ENCODE measurements at regions not wholly inside any gene's neighbourhood (a gene's known extent, or its start where the extent isn't known, plus 50 kb on each side); places are given as distances from the start of the nearest gene placed in this dataset.

GRCh38 chr7:70846208-70846607 is 285.7 kb upstream of the GALNT17 start:
- H3K9me3 ChIP-seq = peaks cover 0 to 4% of the 10 kb centered on the region in 2 donors
- no peak overlapping the region for H3K27ac ChIP-seq
- H3K36me3 ChIP-seq = no peaks in the 10 kb centered on the region
- no peak for TF ChIP-seq CTCF (IDR thresholded peaks at IDR 0.05)
- H3K27me3 ChIP-seq = no peaks in the 10 kb centered on the region
- DNase-seq (ENCODE audit: low spot score) = no peak
- no peak overlapping the region for H3K4me3 ChIP-seq
- H3K4me1 ChIP-seq = no peaks in the 10 kb centered on the region

- no peak overlapping the region for H3K27ac ChIP-seq
- no peaks in the 10 kb centered on the region for H3K27me3 ChIP-seq
- DNase-seq (ENCODE audit: low spot score) = no peak
- no peak overlapping the region for H3K4me3 ChIP-seq
- no peaks in the 10 kb centered on the region for H3K4me1 ChIP-seq
- no peaks in the 10 kb centered on the region for H3K9me3 ChIP-seq
- TF ChIP-seq CTCF (IDR thresholded peaks at IDR 0.05) = no peak
- H3K36me3 ChIP-seq = no peaks in the 10 kb centered on the region
Measured at GRCh38 chr7:70849580-70850235, 282.2 kb upstream of the GALNT17 start.

DNA sequence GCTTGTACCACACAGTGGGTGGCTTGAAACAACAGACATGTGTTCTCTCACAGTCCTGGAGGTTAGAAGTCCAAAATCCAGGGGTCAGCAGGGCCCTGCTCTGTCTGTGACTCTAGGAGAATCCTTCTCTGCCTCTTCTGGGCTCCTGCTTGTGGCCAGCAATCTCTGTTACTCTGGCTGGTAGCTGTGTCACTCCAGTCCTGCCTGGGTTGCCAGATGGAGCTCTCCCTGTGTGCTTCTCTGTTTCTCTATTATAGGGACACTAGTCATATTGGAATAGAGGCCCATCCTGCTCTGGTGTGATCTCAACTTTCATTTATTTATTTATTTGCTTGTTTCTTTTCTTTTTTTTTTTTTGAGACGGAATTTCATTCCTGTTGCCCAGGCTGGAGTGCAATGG is 276.6 kb upstream of the GALNT17 start:
- Histone ChIP-seq H3K4me1 (no peaks in the 10 kb centered on the region), H3K4me3 (no peak overlapping the region), H3K36me3 (no peaks in the 10 kb centered on the region), H3K27ac (no peak overlapping the region), H3K9me3 (no peaks in the 10 kb centered on the region), H3K27me3 (no peaks in the 10 kb centered on the region)
- DNase-seq (ENCODE audit: low spot score) = no peak
- no peak for TF ChIP-seq CTCF (IDR thresholded peaks at IDR 0.05)

DNA sequence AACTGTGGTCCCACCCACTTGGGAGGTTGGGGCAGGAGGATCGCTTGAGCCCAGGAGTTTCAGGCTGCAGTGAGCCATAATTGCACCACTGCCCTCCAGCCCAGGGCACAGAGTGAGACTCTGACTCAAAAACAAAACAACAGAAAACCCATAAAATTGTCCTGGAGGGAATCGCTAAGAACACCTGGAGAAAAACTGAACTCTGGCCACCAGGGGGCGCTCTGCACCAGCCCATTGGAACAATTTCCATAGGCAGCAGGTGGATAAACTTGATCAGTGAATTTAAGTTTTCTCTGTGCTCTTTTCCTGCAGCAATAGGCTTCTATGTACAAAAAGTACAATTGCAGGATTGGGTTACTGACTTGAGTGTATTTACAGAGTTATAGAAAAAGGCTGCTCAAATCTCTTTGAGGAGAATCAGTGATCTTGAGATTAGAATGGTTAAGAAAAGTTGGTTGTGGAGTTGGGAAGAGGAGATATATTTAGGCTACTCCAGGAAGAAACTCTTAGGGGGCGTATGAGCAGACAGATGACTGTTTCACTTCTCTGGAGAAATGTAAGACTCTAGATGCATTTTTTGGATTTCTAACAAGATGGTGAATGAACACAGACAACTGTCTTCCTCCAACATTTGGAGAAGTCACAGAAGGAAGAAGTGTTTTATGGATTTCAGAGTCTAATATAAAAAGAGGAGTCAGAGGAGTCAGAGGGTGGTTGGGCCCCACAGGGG is 274.9 kb upstream of the GALNT17 start:
- Histone ChIP-seq H3K36me3 (no peaks in the 10 kb centered on the region), H3K27me3 (no peaks in the 10 kb centered on the region), H3K4me1 (no peaks in the 10 kb centered on the region), H3K9me3 (peaks cover 0 to 14% of the 10 kb centered on the region in 2 donors), H3K27ac (no peak overlapping the region), H3K4me3 (no peak overlapping the region)
- DNase-seq (ENCODE audit: low spot score) = peak; percentile 60
- TF ChIP-seq CTCF (IDR thresholded peaks at IDR 0.05) = peak; percentile 84 to 94

DNA sequence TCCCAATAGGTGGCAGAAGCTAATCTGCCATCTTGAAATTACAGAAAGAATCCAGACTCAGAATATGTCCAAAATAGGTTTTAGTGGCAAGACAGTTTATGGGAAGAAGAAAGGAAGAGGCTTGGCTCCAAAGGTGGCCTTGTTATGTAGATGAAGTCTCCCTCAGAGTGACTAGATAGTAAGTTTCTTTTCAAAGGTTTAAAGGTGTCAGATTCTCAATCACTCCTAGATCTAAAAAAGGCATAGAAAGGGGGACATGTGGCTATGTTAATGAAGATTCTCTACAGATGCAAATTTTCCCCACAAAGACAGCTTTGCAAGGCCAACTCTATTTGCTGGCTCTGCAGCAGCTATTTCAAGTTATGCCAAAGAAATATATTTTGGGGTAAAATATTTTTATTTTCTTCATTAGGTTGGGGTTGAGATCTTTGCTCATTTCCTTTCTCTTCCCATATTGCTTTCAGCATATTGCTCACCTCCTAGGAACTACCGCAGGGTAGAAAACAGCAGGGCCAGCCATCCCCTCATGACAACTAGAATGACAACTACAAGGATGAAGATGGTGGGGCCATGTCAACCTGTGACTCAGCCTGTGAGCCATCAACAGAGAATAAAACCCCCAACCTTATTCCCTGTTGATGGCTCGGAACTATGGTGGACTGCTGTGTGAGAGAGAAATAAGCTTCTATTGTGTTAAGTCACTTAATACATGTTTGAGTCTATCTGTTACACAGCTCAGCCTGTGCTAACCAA is 274.0 kb upstream of the GALNT17 start:
- no peaks in the 10 kb centered on the region for H3K27me3 ChIP-seq
- no peaks in the 10 kb centered on the region for H3K36me3 ChIP-seq
- H3K9me3 ChIP-seq = peaks cover 0 to 20% of the 10 kb centered on the region in 2 donors
- no peak for TF ChIP-seq CTCF (IDR thresholded peaks at IDR 0.05)
- no peak for DNase-seq (ENCODE audit: low spot score)
- no peaks in the 10 kb centered on the region for H3K4me1 ChIP-seq
- no peak overlapping the region for H3K27ac ChIP-seq
- no peak overlapping the region for H3K4me3 ChIP-seq

Measured in right atrium auricular region (tissue), 2 donors.